ENCODE measurements at regions not wholly inside any gene's neighbourhood (a gene's known extent, or its start where the extent isn't known, plus 50 kb on each side); places are given as distances from the start of the nearest gene placed in this dataset.

DNA sequence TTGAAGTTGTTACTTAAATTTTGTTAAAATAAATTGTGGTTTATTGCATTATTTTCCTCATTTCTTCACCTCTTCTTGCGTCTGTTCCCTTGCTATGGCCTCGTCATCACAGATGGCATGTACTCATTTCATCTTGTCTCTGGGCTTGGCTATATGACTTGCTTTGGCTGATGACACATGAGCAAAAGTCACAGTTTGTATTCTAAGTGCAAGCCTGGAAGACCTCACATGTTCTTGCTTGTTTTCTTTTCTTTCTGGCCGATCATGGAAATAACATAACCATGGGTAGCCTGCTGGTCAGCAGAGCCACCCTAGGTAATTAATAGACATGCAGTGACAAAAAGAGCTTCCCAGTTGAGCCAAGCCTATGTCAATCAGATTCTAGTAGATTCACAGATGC, 527.9 kb downstream of the SPRY1 start:
- ChIA-PET CTCF (interaction anchor here (0.6 kb wide), 1 partner anchor 21 kb away, joined by 3 read pairs; no protein-coding TSS in a partner anchor), POLR2A (no interaction called here)
- no peak for DNase-seq (ENCODE audit: low read depth, low spot score)
- TF ChIP-seq, protein P1, sequence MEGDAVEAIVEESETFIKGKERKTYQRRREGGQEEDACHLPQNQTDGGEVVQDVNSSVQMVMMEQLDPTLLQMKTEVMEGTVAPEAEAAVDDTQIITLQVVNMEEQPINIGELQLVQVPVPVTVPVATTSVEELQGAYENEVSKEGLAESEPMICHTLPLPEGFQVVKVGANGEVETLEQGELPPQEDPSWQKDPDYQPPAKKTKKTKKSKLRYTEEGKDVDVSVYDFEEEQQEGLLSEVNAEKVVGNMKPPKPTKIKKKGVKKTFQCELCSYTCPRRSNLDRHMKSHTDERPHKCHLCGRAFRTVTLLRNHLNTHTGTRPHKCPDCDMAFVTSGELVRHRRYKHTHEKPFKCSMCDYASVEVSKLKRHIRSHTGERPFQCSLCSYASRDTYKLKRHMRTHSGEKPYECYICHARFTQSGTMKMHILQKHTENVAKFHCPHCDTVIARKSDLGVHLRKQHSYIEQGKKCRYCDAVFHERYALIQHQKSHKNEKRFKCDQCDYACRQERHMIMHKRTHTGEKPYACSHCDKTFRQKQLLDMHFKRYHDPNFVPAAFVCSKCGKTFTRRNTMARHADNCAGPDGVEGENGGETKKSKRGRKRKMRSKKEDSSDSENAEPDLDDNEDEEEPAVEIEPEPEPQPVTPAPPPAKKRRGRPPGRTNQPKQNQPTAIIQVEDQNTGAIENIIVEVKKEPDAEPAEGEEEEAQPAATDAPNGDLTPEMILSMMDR (IDR thresholded peaks at IDR 0.05; ENCODE audit: insufficient read depth, low read length, missing control alignments) = no peak
- H3K4me3 ChIP-seq (ENCODE audit: low read depth, low read length) = no peak overlapping the region

DNA sequence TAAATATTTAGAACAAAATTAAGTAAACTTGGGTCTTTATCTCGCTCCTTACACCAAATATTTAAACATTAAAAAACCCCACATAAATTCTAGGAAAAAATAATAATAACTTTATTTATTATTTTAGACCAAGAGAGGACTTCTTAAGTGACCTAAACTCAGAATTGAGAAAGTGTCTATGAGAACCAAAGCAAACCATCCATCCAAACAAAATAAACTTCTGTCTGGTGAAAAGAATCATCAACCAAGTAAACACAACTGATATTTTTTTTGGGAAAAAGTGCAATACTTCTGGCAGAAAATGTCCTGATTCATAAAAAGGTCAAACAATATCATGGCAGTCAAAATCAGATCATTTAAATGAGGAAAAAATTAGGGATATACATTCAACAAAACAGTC, 533.0 kb downstream of the SPRY1 start:
- H3K4me3 ChIP-seq (ENCODE audit: low read depth, low read length) = no peak overlapping the region
- DNase-seq (ENCODE audit: low read depth, low spot score) = no peak
- POLR2A ChIA-PET = no interaction called here
- CTCF ChIA-PET = no interaction called here
- TF ChIP-seq, protein P1 (IDR thresholded peaks at IDR 0.05; ENCODE audit: insufficient read depth, low read length, missing control alignments) = no peak

DNA sequence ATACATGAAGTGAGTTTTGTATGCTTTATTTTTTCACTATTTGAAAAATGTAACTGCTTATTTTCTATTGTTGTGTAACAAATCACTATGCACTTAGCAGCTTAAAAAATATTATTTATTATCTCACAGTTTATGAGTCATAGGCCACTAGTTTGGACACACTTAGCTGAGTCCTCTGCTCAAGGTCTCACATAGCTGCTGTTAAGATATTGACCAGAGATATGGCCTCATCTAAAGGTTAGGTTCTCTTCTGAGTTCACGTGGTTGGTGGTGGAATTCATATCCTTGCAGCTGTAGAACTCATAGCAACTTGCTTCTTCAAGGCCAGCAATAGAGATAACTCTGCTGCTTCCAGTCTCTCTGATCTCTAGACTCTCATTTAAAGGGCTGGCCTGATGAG, 534.4 kb downstream of the SPRY1 start:
- DNase-seq (ENCODE audit: low read depth, low spot score) = no peak
- H3K4me3 ChIP-seq (ENCODE audit: low read depth, low read length) = no peak overlapping the region
- TF ChIP-seq, protein P1 (IDR thresholded peaks at IDR 0.05; ENCODE audit: insufficient read depth, low read length, missing control alignments) = no peak
- POLR2A ChIA-PET = no interaction called here
- CTCF ChIA-PET = no interaction called here

DNA sequence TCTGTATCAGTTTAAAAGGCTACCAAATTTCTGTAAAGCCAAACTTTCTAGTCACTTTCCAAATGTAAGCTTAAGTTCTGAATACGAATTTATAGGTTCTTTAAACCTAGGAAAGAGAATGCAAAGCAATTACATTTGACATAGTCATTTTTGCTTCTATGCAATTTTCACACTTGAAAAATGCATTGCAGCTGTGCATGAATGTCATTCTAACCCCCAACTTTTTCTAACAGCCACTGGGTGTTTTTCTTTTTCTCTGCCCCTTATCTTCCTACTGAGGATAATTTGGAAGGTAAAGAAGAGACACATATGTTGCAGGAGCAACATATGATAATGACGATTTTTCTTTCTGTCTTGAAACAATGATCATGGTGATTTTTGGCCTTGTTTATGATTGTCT, 537.5 kb downstream of the SPRY1 start:
- ChIA-PET POLR2A (no interaction called here), CTCF (no interaction called here)
- no peak for DNase-seq (ENCODE audit: low read depth, low spot score)
- TF ChIP-seq, protein P1 (IDR thresholded peaks at IDR 0.05; ENCODE audit: insufficient read depth, low read length, missing control alignments) = no peak
- no peak overlapping the region for H3K4me3 ChIP-seq (ENCODE audit: low read depth, low read length)

DNA sequence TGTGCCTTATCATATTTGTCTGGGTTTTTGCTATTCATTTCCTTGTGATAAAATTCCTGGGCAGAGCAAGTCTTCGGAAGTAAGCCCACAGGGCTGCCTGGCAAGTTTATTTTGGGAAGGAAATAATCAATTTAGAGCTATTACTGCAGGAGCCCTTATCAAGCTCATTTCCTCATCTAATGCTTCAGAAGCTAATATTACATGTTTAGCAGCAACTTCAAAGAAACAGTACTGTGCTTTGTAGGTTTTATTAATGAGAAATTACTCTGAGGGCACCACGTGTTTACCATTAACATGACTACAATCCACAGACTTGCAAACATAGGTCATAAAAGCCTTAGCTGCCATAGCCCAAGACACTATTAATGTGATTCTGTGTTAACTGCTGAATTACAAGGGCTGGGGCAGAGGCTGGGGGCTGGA, 540.0 kb downstream of the SPRY1 start:
- TF ChIP-seq, protein P1 (IDR thresholded peaks at IDR 0.05; ENCODE audit: insufficient read depth, low read length, missing control alignments) = no peak
- ChIA-PET POLR2A (no interaction called here), CTCF (interaction anchor here (1.1 kb wide), 1 partner anchor 10 kb away, joined by 3 read pairs; no protein-coding TSS in a partner anchor)
- no peak for DNase-seq (ENCODE audit: low read depth, low spot score)
- H3K4me3 ChIP-seq (ENCODE audit: low read depth, low read length) = no peak overlapping the region

DNA sequence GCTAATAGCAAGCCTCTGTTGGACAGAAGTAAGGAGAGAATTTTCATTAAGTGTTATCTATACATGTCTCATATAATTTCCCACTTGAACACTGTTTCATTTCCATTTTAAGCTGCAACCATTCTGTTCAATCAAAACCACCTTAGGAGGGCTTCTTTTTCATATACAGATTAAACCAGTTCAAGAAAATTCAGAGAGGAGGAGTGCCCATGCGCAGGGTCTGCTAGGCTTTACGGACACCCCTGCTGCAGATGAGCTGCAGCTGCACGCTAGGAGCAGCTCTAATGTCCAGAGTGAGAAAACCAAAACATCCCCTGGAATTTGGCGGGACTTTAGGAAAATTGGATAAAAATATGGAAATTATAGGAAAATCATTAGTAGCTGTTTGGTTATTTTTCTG, 541.0 kb downstream of the SPRY1 start:
- DNase-seq (ENCODE audit: low read depth, low spot score) = no peak
- ChIA-PET CTCF (no interaction called here), POLR2A (no interaction called here)
- H3K4me3 ChIP-seq (ENCODE audit: low read depth, low read length) = no peak overlapping the region
- TF ChIP-seq, protein P1 (IDR thresholded peaks at IDR 0.05; ENCODE audit: insufficient read depth, low read length, missing control alignments) = no peak
